T follicular helper cell (primary cell): ENCODE measurements at regions not wholly inside any gene's neighbourhood (a gene's known extent, or its start where the extent isn't known, plus 50 kb on each side); places are given as distances from the start of the nearest gene placed in this dataset.
A peak's percentile ranks its signal among the peaks of the same experiment; 100 is the strongest.
"Not testable (repeated sequence)": the region's sequence is repeated elsewhere in the genome, so short reads cannot be mapped to it uniquely, and the experiment has no call there.

Source experiments
- DNase-seq: peaks from one replicate; pipeline ENCODE4 v3.0.0-alpha.2; 2020; ENCODE audit warnings: low read depth

GRCh38 chr1:224028802-224029201 is 85.1 kb upstream of the FBXO28 start:
- DNase-seq = not testable (repeated sequence)

- DNase-seq = not testable (repeated sequence)
These were observed 90.8 kb upstream of the FBXO28 start for GRCh38 chr1:224023122-224023521.

GRCh38 chr1:224022249-224022970 is 91.5 kb upstream of the FBXO28 start:
- not testable (repeated sequence) for DNase-seq

GRCh38 chr1:224019866-224020265 is 94.0 kb upstream of the FBXO28 start:
- not testable (repeated sequence) for DNase-seq

- not testable (repeated sequence) for DNase-seq
These were observed 98.1 kb upstream of the FBXO28 start for GRCh38 chr1:224015782-224016181.

GRCh38 chr1:224014330-224014649 is 99.6 kb upstream of the FBXO28 start:
- DNase-seq = no peak

GRCh38 chr1:224013626-224014329 is 100.1 kb upstream of the FBXO28 start:
- DNase-seq = not testable (repeated sequence)

GRCh38 chr1:224012807-224013434 is 101.0 kb upstream of the FBXO28 start:
- not testable (repeated sequence) for DNase-seq

GRCh38 chr1:224012162-224012561 is 101.7 kb upstream of the FBXO28 start:
- DNase-seq = not testable (repeated sequence)

- not testable (repeated sequence) for DNase-seq
These were observed 102.2 kb upstream of the FBXO28 start for GRCh38 chr1:224011751-224012150.

- not testable (repeated sequence) for DNase-seq
These were observed 102.8 kb upstream of the FBXO28 start for GRCh38 chr1:224011153-224011552.

- DNase-seq = not testable (repeated sequence)
These were observed 107.9 kb upstream of the FBXO28 start for GRCh38 chr1:224005973-224006372.

GRCh38 chr1:224004552-224005315 is 109.2 kb upstream of the FBXO28 start:
- DNase-seq = peak; percentile 52

GRCh38 chr1:224003896-224004295 is 110.0 kb upstream of the FBXO28 start:
- DNase-seq = not testable (repeated sequence)

GRCh38 chr1:224001757-224002156 is 112.2 kb upstream of the FBXO28 start:
- not testable (repeated sequence) for DNase-seq

GRCh38 chr1:223999761-224000160 is 114.2 kb upstream of the FBXO28 start:
- DNase-seq = not testable (repeated sequence)

GRCh38 chr1:223998676-223999455 is 115.0 kb upstream of the FBXO28 start:
- DNase-seq = not testable (repeated sequence)

- not testable (repeated sequence) for DNase-seq
These were observed 117.5 kb upstream of the FBXO28 start for GRCh38 chr1:223996376-223996775.

- peak; percentile 100 for DNase-seq
These were observed 121.3 kb upstream of the FBXO28 start for GRCh38 chr1:223992456-223993246.

- DNase-seq = not testable (repeated sequence)
These were observed 122.5 kb upstream of the FBXO28 start for GRCh38 chr1:223991297-223991857.
